HEK293 (cell line): ENCODE measurements at regions not wholly inside any gene's neighbourhood (a gene's known extent, or its start where the extent isn't known, plus 50 kb on each side); places are given as distances from the start of the nearest gene placed in this dataset.

ENCODE experiments used
- CTCF ChIA-PET: fragments of 350-600 bp; formaldehyde crosslinking; extraction: SDS; loops from one replicate; lab custom pipeline; 2021; ENCODE audit warnings: antibody characterized with exemption; lab: Yijun Ruan, JAX
- POLR2A ChIA-PET: fragments of 300-600 bp; formaldehyde crosslinking; extraction: SDS; loops from one replicate; lab custom pipeline; 2020; ENCODE audit warnings: antibody characterized with exemption, inconsistent platforms; lab: Yijun Ruan, JAX
- H3K27ac ChIP-seq: fragments of 200-500 bp; sonication (Bioruptor generic); 2 replicates; pipeline ENCODE4 v1.5.1; 2014; ENCODE audit warnings: low read depth, low read length, control low read depth, inconsistent platforms; ENCODE audit errors: extremely low read depth
- H3K36me3 ChIP-seq, 2 experiments: fragments of 200-500 bp in 1 of 2; sonication (Bioruptor generic) in 1 of 2; 1 replicate in 1 of 2; 2 replicates in 1 of 2; pipeline ENCODE4 v1.5.1; 2014 to 2017; ENCODE audit warnings: inconsistent platforms in 2 of 2, low read length in 2 of 2; ENCODE audit not compliant: control insufficient read depth in 2 of 2, insufficient read depth in 1 of 2
- H3K4me1 ChIP-seq: fragments of 200-500 bp; sonication (Bioruptor generic); 2 replicates; pipeline ENCODE4 v1.5.1; 2014; ENCODE audit warnings: mild to moderate bottlenecking, low read length, inconsistent platforms; ENCODE audit not compliant: control insufficient read depth, insufficient read depth
- H3K4me3 ChIP-seq: 2 replicates; pipeline ENCODE4 v1.5.1; 2011; ENCODE audit warnings: low read depth, mild to moderate bottlenecking, control low read depth, low read length, moderate library complexity
- H3K9me3 ChIP-seq: fragments of 200-500 bp; sonication (Bioruptor generic); 2 replicates; pipeline ENCODE4 v1.5.1; 2014; ENCODE audit warnings: low read depth, low read length, inconsistent platforms; ENCODE audit not compliant: control insufficient read depth, insufficient read depth
- TRIM28 ChIP-seq: IDR thresholded peaks from 2 replicates; pipeline ENCODE4 v1.6.1; 2011; ENCODE audit warnings: low read length, control low read depth, borderline replicate concordance
- YY2 ChIP-seq: fragments of 450-650 bp; formaldehyde crosslinking; IDR thresholded peaks from 2 replicates; pipeline ENCODE4 v1.5.1; 2016; ENCODE audit warnings: missing biosample characterization, missing genetic modification characterization
- ZBTB48 ChIP-seq: fragments of 450-650 bp; formaldehyde crosslinking; IDR thresholded peaks from 2 replicates; pipeline ENCODE4 v1.5.1; 2016; ENCODE audit warnings: missing biosample characterization, missing genetic modification characterization
- ZBTB8A ChIP-seq: fragments of 450-650 bp; formaldehyde crosslinking; IDR thresholded peaks from 2 replicates; pipeline ENCODE4 v1.5.1; 2016; ENCODE audit warnings: missing biosample characterization, missing genetic modification characterization
- ZNF140 ChIP-seq: fragments of 450-650 bp; formaldehyde crosslinking; IDR thresholded peaks from 2 replicates; pipeline ENCODE4 v1.5.1; 2016; ENCODE audit warnings: missing biosample characterization, missing genetic modification characterization
- ZNF214 ChIP-seq: fragments of 450-650 bp; formaldehyde crosslinking; IDR thresholded peaks from 2 replicates; pipeline ENCODE4 v1.5.1; 2017; ENCODE audit warnings: missing biosample characterization, mild to moderate bottlenecking, missing genetic modification characterization, borderline replicate concordance
- ZNF335 ChIP-seq: fragments of 450-650 bp; formaldehyde crosslinking; conservative IDR thresholded peaks from 2 replicates; pipeline ENCODE4 v1.5.1; 2016; ENCODE audit warnings: missing biosample characterization, missing genetic modification characterization
- ZNF473 ChIP-seq: fragments of 450-650 bp; formaldehyde crosslinking; IDR thresholded peaks from 2 replicates; pipeline ENCODE4 v1.5.1; 2017; ENCODE audit warnings: missing biosample characterization, missing genetic modification characterization
- ZNF514 ChIP-seq: fragments of 450-650 bp; formaldehyde crosslinking; IDR thresholded peaks from 2 replicates; pipeline ENCODE4 v1.5.1; 2016; ENCODE audit warnings: missing biosample characterization, missing genetic modification characterization
- ZNF610 ChIP-seq: fragments of 450-650 bp; formaldehyde crosslinking; IDR thresholded peaks from 2 replicates; pipeline ENCODE4 v1.5.1; 2016; ENCODE audit warnings: missing biosample characterization, missing genetic modification characterization, borderline replicate concordance
- ZNF658 ChIP-seq: fragments of 450-650 bp; formaldehyde crosslinking; IDR thresholded peaks from 2 replicates; pipeline ENCODE4; 2016; ENCODE audit warnings: missing biosample characterization, missing genetic modification characterization
- ZNF701 ChIP-seq: fragments of 450-650 bp; formaldehyde crosslinking; IDR thresholded peaks from 2 replicates; pipeline ENCODE4 v1.5.1; 2016; ENCODE audit warnings: missing biosample characterization, missing genetic modification characterization
- ZNF707 ChIP-seq: fragments of 450-650 bp; formaldehyde crosslinking; IDR thresholded peaks from 2 replicates; pipeline ENCODE4 v1.5.1; 2016; ENCODE audit warnings: missing biosample characterization, missing genetic modification characterization
- TF ChIP-seq, protein P1 (sequence below): fragments of 450-650 bp; formaldehyde crosslinking; IDR thresholded peaks from 2 replicates; pipeline ENCODE4 v1.5.1; 2016; ENCODE audit warnings: missing biosample characterization, missing genetic modification characterization
- TF ChIP-seq, protein P2 (sequence below): fragments of 450-650 bp; formaldehyde crosslinking; IDR thresholded peaks from 2 replicates; pipeline ENCODE4 v1.5.1; 2016; ENCODE audit warnings: missing biosample characterization, missing genetic modification characterization, low read depth
- TF ChIP-seq, protein P3 (sequence below): fragments of 450-650 bp; formaldehyde crosslinking; IDR thresholded peaks from 2 replicates; pipeline ENCODE4 v1.5.1; 2016; ENCODE audit warnings: missing biosample characterization, missing genetic modification characterization
- TF ChIP-seq, protein P4 (sequence below): fragments of 450-650 bp; formaldehyde crosslinking; IDR thresholded peaks from 2 replicates; pipeline ENCODE4 v1.5.1; 2016; ENCODE audit warnings: missing biosample characterization, missing genetic modification characterization
- TF ChIP-seq, protein P5 (sequence below): fragments of 450-650 bp; formaldehyde crosslinking; IDR thresholded peaks from 2 replicates; pipeline ENCODE4 v1.5.1; 2016; ENCODE audit warnings: missing biosample characterization, missing genetic modification characterization
- TF ChIP-seq, protein P6 (sequence below): fragments of 450-650 bp; formaldehyde crosslinking; IDR thresholded peaks from 2 replicates; pipeline ENCODE4 v1.5.1; 2016; ENCODE audit warnings: missing biosample characterization, missing genetic modification characterization
- TF ChIP-seq, protein P7 (sequence below): fragments of 450-650 bp; formaldehyde crosslinking; IDR thresholded peaks from 2 replicates; pipeline ENCODE4 v1.5.1; 2016; ENCODE audit warnings: missing biosample characterization, missing genetic modification characterization, borderline replicate concordance

DNA sequence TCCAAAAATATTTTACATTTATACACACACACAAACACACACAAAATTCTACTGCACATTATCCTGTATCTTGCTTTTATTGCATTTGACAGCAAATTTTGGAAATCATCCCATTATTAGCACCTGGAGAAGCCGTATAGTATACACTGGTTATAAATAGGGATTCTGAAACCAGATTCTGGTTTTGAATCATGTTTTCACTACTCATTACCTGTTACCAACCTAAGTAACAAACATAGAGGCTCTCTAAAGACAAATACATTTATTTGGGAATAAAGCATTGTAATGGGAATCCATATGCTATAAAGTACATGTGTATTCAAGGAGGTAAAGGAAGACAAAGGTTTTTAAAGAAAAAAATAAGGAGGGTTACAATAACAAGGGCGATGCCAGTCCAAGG, 106.8 kb downstream of the OR2B2 start:
- TF ChIP-seq, protein P1, sequence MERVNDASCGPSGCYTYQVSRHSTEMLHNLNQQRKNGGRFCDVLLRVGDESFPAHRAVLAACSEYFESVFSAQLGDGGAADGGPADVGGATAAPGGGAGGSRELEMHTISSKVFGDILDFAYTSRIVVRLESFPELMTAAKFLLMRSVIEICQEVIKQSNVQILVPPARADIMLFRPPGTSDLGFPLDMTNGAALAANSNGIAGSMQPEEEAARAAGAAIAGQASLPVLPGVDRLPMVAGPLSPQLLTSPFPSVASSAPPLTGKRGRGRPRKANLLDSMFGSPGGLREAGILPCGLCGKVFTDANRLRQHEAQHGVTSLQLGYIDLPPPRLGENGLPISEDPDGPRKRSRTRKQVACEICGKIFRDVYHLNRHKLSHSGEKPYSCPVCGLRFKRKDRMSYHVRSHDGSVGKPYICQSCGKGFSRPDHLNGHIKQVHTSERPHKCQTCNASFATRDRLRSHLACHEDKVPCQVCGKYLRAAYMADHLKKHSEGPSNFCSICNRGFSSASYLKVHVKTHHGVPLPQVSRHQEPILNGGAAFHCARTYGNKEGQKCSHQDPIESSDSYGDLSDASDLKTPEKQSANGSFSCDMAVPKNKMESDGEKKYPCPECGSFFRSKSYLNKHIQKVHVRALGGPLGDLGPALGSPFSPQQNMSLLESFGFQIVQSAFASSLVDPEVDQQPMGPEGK (tag by site-specific recombination) = no peak
- no peak for TF ChIP-seq ZBTB48 (tag by site-specific recombination)
- no peak for TF ChIP-seq ZNF701 (tag by site-specific recombination)
- TF ChIP-seq TRIM28 = no peak
- TF ChIP-seq, protein P2, sequence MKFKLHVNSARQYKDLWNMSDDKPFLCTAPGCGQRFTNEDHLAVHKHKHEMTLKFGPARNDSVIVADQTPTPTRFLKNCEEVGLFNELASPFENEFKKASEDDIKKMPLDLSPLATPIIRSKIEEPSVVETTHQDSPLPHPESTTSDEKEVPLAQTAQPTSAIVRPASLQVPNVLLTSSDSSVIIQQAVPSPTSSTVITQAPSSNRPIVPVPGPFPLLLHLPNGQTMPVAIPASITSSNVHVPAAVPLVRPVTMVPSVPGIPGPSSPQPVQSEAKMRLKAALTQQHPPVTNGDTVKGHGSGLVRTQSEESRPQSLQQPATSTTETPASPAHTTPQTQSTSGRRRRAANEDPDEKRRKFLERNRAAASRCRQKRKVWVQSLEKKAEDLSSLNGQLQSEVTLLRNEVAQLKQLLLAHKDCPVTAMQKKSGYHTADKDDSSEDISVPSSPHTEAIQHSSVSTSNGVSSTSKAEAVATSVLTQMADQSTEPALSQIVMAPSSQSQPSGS = no peak
- TF ChIP-seq, protein P3, sequence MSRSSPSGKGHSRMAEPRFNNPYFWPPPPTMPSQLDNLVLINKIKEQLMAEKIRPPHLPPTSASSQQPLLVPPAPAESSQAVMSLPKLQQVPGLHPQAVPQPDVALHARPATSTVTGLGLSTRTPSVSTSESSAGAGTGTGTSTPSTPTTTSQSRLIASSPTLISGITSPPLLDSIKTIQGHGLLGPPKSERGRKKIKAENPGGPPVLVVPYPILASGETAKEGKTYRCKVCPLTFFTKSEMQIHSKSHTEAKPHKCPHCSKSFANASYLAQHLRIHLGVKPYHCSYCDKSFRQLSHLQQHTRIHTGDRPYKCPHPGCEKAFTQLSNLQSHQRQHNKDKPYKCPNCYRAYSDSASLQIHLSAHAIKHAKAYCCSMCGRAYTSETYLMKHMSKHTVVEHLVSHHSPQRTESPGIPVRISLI = no peak
- TF ChIP-seq ZNF140 (tag by site-specific recombination) = no peak
- no peak for TF ChIP-seq ZNF707 (tag by site-specific recombination)
- no peak for TF ChIP-seq ZNF473 (tag by site-specific recombination)
- TF ChIP-seq ZNF658 = no peak
- TF ChIP-seq, all 188 proteins: peak for 0
- ChIA-PET POLR2A (interaction anchor here (1.3 kb wide), 1 partner anchor 33 kb away, joined by 4 read pairs; a partner anchor contains a TSS), CTCF (interaction anchor here (5.0 kb wide), 1 partner anchor 8 kb away, joined by 31 read pairs; no protein-coding TSS in a partner anchor)
- H3K4me3 ChIP-seq = no peak overlapping the region
- no peak overlapping the region for H3K27ac ChIP-seq
- H3K36me3 ChIP-seq = no peaks in the 10 kb centered on the region
- no peaks in the 10 kb centered on the region for H3K9me3 ChIP-seq
- peaks cover 3% of the 10 kb centered on the region; the same call in 1 of the 2 replicates for H3K4me1 ChIP-seq

DNA sequence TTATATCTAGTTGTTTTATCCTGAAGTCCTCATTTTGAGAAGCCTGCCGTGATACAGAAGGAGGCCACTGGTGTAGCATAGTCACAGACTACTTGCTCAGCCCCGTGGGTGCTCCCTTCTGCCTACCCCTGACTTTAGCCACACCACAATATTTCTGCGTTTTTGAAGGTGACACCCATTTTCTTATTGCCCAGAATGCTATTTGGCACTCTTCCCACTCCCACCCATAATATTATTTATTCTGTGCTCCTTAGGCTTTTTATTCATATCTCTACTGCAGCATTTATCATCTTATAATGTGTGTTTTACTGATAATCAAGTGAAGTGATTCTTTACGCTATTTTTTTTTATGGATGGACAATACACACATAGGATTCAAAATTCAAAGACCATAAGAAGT, 107.3 kb downstream of the OR2B2 start:
- Histone ChIP-seq H3K36me3 (no peaks in the 10 kb centered on the region), H3K27ac (no peak overlapping the region), H3K4me1 (peaks cover 3% of the 10 kb centered on the region; the same call in 1 of the 2 replicates), H3K4me3 (no peak overlapping the region), H3K9me3 (no peaks in the 10 kb centered on the region)
- CTCF ChIA-PET = interaction anchor here (1.7 kb wide), 1 partner anchor 46 kb away, joined by 5 read pairs; no protein-coding TSS in a partner anchor
- POLR2A ChIA-PET = no interaction called here
- no peak for TF ChIP-seq ZNF335 (tag by site-specific recombination)
- TF ChIP-seq, protein P4, sequence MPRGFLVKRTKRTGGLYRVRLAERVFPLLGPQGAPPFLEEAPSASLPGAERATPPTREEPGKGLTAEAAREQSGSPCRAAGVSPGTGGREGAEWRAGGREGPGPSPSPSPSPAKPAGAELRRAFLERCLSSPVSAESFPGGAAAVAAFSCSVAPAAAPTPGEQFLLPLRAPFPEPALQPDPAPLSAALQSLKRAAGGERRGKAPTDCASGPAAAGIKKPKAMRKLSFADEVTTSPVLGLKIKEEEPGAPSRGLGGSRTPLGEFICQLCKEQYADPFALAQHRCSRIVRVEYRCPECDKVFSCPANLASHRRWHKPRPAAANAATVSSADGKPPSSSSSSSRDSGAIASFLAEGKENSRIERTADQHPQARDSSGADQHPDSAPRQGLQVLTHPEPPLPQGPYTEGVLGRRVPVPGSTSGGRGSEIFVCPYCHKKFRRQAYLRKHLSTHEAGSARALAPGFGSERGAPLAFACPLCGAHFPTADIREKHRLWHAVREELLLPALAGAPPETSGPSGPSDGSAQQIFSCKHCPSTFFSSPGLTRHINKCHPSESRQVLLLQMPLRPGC (tag by site-specific recombination) = no peak
- TF ChIP-seq ZNF610 = no peak
- TF ChIP-seq, protein P5, sequence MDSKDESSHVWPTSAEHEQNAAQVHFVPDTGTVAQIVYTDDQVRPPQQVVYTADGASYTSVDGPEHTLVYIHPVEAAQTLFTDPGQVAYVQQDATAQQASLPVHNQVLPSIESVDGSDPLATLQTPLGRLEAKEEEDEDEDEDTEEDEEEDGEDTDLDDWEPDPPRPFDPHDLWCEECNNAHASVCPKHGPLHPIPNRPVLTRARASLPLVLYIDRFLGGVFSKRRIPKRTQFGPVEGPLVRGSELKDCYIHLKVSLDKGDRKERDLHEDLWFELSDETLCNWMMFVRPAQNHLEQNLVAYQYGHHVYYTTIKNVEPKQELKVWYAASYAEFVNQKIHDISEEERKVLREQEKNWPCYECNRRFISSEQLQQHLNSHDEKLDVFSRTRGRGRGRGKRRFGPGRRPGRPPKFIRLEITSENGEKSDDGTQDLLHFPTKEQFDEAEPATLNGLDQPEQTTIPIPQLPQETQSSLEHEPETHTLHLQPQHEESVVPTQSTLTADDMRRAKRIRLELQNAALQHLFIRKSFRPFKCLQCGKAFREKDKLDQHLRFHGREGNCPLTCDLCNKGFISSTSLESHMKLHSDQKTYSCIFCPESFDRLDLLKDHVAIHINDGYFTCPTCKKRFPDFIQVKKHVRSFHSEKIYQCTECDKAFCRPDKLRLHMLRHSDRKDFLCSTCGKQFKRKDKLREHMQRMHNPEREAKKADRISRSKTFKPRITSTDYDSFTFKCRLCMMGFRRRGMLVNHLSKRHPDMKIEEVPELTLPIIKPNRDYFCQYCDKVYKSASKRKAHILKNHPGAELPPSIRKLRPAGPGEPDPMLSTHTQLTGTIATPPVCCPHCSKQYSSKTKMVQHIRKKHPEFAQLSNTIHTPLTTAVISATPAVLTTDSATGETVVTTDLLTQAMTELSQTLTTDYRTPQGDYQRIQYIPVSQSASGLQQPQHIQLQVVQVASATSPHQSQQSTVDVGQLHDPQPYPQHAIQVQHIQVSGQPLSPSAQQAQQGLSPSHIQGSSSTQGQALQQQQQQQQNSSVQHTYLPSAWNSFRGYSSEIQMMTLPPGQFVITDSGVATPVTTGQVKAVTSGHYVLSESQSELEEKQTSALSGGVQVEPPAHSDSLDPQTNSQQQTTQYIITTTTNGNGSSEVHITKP = no peak
- TF ChIP-seq YY2 (tag by site-specific recombination) = no peak
- TF ChIP-seq ZNF514 (tag by site-specific recombination) = no peak
- TF ChIP-seq, protein P6, sequence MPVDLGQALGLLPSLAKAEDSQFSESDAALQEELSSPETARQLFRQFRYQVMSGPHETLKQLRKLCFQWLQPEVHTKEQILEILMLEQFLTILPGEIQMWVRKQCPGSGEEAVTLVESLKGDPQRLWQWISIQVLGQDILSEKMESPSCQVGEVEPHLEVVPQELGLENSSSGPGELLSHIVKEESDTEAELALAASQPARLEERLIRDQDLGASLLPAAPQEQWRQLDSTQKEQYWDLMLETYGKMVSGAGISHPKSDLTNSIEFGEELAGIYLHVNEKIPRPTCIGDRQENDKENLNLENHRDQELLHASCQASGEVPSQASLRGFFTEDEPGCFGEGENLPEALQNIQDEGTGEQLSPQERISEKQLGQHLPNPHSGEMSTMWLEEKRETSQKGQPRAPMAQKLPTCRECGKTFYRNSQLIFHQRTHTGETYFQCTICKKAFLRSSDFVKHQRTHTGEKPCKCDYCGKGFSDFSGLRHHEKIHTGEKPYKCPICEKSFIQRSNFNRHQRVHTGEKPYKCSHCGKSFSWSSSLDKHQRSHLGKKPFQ (tag by site-specific recombination) = no peak
- no peak for TF ChIP-seq ZNF214 (tag by site-specific recombination)
- TF ChIP-seq, protein P7, sequence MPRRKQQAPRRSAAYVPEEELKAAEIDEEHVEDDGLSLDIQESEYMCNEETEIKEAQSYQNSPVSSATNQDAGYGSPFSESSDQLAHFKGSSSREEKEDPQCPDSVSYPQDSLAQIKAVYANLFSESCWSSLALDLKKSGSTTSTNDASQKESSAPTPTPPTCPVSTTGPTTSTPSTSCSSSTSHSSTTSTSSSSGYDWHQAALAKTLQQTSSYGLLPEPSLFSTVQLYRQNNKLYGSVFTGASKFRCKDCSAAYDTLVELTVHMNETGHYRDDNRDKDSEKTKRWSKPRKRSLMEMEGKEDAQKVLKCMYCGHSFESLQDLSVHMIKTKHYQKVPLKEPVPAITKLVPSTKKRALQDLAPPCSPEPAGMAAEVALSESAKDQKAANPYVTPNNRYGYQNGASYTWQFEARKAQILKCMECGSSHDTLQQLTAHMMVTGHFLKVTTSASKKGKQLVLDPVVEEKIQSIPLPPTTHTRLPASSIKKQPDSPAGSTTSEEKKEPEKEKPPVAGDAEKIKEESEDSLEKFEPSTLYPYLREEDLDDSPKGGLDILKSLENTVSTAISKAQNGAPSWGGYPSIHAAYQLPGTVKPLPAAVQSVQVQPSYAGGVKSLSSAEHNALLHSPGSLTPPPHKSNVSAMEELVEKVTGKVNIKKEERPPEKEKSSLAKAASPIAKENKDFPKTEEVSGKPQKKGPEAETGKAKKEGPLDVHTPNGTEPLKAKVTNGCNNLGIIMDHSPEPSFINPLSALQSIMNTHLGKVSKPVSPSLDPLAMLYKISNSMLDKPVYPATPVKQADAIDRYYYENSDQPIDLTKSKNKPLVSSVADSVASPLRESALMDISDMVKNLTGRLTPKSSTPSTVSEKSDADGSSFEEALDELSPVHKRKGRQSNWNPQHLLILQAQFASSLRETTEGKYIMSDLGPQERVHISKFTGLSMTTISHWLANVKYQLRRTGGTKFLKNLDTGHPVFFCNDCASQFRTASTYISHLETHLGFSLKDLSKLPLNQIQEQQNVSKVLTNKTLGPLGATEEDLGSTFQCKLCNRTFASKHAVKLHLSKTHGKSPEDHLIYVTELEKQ (tag by site-specific recombination) = no peak
- TF ChIP-seq ZBTB8A (tag by site-specific recombination) = no peak
